Testis (tissue), 2 donors: ENCODE measurements at regions not wholly inside any gene's neighbourhood (a gene's known extent, or its start where the extent isn't known, plus 50 kb on each side); places are given as distances from the start of the nearest gene placed in this dataset.

Source experiments
- POLR2A ChIP-seq: fragments of 450-650 bp; IDR thresholded peaks from one replicate; pipeline ENCODE4 v1.6.1; 2017; ENCODE audit warnings: antibody characterized with exemption, mild to moderate bottlenecking, moderate library complexity
- TF ChIP-seq, protein P1 (sequence below), 3 experiments: fragments of 450-650 bp in 2 of 3; fragments of 200-600 bp in 1 of 3; sonication (generic) in 1 of 3; IDR thresholded peaks; one replicate each; pipeline ENCODE4 v1.5.1; 2016 to 2019; ENCODE audit warnings: antibody characterized with exemption in 3 of 3, mild to moderate bottlenecking in 2 of 3, moderate library complexity in 1 of 3

DNA sequence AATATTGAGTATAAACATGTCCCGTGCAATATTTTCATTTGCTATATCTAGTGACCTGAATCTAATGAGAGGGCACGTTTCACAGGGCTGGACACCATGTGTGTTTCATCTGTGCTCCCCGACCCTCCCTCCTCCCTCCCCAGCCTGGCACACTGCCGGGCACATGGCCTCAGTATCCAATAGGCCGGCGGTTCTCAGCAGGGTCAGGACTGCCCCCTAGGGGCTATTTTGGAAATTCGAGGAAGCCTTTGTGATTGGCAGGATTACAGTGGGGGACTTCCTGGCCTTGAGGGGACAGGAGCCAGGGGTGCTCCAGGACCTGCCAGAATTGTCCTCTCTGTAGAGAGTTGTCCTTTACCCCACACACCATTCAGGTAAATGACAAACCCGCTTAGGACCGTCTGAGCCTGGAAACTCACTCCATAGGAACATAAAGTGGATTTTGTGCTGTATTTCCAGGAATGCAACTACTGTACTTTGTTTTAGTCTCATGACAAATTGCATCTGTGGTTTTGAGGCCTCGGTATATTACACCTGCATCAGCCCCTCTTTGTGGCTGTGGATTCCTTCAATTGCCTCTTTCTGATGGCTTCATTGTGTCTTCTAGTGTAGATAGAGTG is 109.5 kb upstream of the SIM2 start:
- no peak for TF ChIP-seq POLR2A
- TF ChIP-seq, protein P1, sequence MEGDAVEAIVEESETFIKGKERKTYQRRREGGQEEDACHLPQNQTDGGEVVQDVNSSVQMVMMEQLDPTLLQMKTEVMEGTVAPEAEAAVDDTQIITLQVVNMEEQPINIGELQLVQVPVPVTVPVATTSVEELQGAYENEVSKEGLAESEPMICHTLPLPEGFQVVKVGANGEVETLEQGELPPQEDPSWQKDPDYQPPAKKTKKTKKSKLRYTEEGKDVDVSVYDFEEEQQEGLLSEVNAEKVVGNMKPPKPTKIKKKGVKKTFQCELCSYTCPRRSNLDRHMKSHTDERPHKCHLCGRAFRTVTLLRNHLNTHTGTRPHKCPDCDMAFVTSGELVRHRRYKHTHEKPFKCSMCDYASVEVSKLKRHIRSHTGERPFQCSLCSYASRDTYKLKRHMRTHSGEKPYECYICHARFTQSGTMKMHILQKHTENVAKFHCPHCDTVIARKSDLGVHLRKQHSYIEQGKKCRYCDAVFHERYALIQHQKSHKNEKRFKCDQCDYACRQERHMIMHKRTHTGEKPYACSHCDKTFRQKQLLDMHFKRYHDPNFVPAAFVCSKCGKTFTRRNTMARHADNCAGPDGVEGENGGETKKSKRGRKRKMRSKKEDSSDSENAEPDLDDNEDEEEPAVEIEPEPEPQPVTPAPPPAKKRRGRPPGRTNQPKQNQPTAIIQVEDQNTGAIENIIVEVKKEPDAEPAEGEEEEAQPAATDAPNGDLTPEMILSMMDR (IDR thresholded peaks at IDR 0.05) = peak; percentile 8 to 52 (median 48)
